Sigmoid colon (tissue), 6 donors: ENCODE measurements at regions not wholly inside any gene's neighbourhood (a gene's known extent, or its start where the extent isn't known, plus 50 kb on each side); places are given as distances from the start of the nearest gene placed in this dataset.
"Not testable (repeated sequence)": the region's sequence is repeated elsewhere in the genome, so short reads cannot be mapped to it uniquely, and the experiment has no call there.

Experiments
- DNase-seq: peaks from one replicate; pipeline ENCODE4 v3.0.0-alpha.2; 2019
- H3K27ac ChIP-seq, 4 donors: fragments of 200-600 bp; sonication (generic); one replicate each; pipeline ENCODE4 v1.5.1; 2016 to 2019; ENCODE audit warnings: mild to moderate bottlenecking in 1 of 4
- H3K27me3 ChIP-seq, 3 donors: fragments of 200-600 bp; sonication (generic); one replicate each; pipeline ENCODE4 v1.5.1; 2019; ENCODE audit warnings: mild to moderate bottlenecking in 1 of 3
- H3K36me3 ChIP-seq, 4 donors: fragments of 200-600 bp; sonication (generic); one replicate each; pipeline ENCODE4 v1.5.1; 2016 to 2019
- H3K4me1 ChIP-seq, 4 donors: fragments of 200-600 bp; sonication (generic); one replicate each; pipeline ENCODE4 v1.5.1; 2017 to 2019
- H3K4me3 ChIP-seq, 4 donors: fragments of 200-600 bp; sonication (generic); one replicate each; pipeline ENCODE4 v1.5.1; 2017 to 2019; ENCODE audit warnings: mild to moderate bottlenecking in 2 of 4, moderate library complexity in 1 of 4
- H3K9me3 ChIP-seq, 4 donors: fragments of 200-600 bp in 3 of 4; sonication (generic) in 3 of 4; one replicate each; pipeline versions ENCODE4 v1.5.1 to v1.6.1; 2013 to 2019
- CTCF ChIP-seq, 4 experiments: fragments of 450-650 bp in 3 of 4; fragments of 200-600 bp in 1 of 4; IDR thresholded peaks; one replicate each; pipeline ENCODE4 v1.5.1; 2016 to 2019; ENCODE audit warnings: antibody characterized with exemption in 4 of 4, mild to moderate bottlenecking in 3 of 4, moderate library complexity in 2 of 4
- EP300 ChIP-seq, 4 donors: sonication (generic); formaldehyde crosslinking; IDR thresholded peaks; one replicate each; pipeline ENCODE4 v1.6.1; 2017; ENCODE audit warnings: antibody characterized with exemption in 4 of 4
- POLR2A ChIP-seq, 2 donors: fragments of 450-650 bp; IDR thresholded peaks; one replicate each; pipeline ENCODE4 v1.6.1; 2016; ENCODE audit warnings: antibody characterized with exemption in 2 of 2, mild to moderate bottlenecking in 2 of 2, moderate library complexity in 2 of 2
- POLR2AphosphoS5 ChIP-seq, 4 donors: sonication (generic); formaldehyde crosslinking; IDR thresholded peaks; one replicate each; pipeline ENCODE4 v1.6.1; 2017; ENCODE audit warnings: antibody characterized with exemption in 4 of 4
- WGBS, 2 donors: extraction: QIAGEN DNeasy Blood & Tissue Kit; methylation state at CpG; one replicate each; pipeline ENCODE4 v1.1.7; 2013; 5-methylcytosine and 5-hydroxymethylcytosine counted together
- intact Hi-C: fragments of 100-400 bp; cut with DNase I; formaldehyde crosslinking; loops from one replicate; pipeline ENCODE4 v1.15.1; 2023
- donor health status: healthy with polysubstance abuse.
- donor health status: healthy.

GRCh38 chr6:27797960-27798359, 114.2 kb downstream of the OR2B2 start:
- 87 to 93% methylated on average over 1 of the region's 1 CpG for WGBS, 2 donors
- DNase-seq: no peak
- intact Hi-C loops: loop anchor here (5.0 kb wide), 1 partner anchor 281 kb away; no protein-coding TSS in a partner anchor
- Histone ChIP-seq H3K4me3 (no peak overlapping the region), H3K4me1 (peaks cover 0 to 1% (median 0%) of the 10 kb centered on the region in 4 donors), H3K36me3 (no peaks in the 10 kb centered on the region), H3K27me3 (peaks cover 0 to 12% (median 11%) of the 10 kb centered on the region in 3 donors), H3K9me3 (no peaks in the 10 kb centered on the region), H3K27ac (no peak overlapping the region)
- no peak for TF ChIP-seq POLR2AphosphoS5 (IDR thresholded peaks at IDR 0.05)
- TF ChIP-seq EP300 (IDR thresholded peaks at IDR 0.05): no peak
- no peak for TF ChIP-seq CTCF (IDR thresholded peaks at IDR 0.05)
- TF ChIP-seq POLR2A (IDR thresholded peaks at IDR 0.05): no peak

DNA sequence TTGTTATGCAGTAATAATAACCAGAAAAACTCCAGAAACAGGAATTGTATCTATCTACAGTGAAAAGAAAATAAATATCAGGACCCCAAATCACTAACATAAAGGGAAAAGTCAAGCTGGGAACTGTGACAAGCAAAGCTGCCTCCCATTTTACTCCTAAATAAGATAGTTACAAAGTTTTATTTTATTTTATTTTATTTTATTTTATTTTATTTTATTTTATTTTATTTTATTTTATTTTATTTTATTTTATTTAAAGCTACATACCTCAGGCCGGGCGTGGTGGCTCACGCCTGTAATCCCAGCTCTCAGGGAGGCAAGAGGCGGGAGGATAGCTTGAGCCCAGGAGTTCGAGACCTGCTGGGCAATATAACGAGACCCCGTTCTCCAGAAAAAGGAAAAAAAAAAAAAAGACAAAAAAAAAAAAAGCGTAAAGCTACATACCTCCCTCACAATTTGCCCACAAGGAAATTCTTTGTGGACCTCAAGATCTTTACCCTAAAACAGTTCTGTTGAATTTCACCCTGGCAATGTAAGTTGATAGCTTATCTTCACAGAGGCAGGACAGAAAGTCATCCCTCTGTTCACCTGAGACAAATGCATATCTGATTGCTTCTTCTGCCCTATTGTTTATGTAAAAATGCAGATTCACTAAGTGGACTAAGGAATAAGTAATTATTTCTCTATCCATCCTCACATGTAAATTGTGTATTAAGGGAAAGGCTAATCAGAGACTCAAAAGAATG, 115.3 kb downstream of the OR2B2 start:
- H3K9me3 ChIP-seq, H3K27ac ChIP-seq, H3K4me3 ChIP-seq, DNase-seq, H3K4me1 ChIP-seq, H3K36me3 ChIP-seq: not testable (repeated sequence)
- intact Hi-C loops: loop anchor here (5.0 kb wide), 1 partner anchor 280 kb away; no protein-coding TSS in a partner anchor
- 86 to 93% methylated on average over 8 of the region's 8 CpGs for WGBS, 2 donors
- H3K27me3 ChIP-seq: peaks cover 0 to 12% (median 11%) of the 10 kb centered on the region in 3 donors

DNA sequence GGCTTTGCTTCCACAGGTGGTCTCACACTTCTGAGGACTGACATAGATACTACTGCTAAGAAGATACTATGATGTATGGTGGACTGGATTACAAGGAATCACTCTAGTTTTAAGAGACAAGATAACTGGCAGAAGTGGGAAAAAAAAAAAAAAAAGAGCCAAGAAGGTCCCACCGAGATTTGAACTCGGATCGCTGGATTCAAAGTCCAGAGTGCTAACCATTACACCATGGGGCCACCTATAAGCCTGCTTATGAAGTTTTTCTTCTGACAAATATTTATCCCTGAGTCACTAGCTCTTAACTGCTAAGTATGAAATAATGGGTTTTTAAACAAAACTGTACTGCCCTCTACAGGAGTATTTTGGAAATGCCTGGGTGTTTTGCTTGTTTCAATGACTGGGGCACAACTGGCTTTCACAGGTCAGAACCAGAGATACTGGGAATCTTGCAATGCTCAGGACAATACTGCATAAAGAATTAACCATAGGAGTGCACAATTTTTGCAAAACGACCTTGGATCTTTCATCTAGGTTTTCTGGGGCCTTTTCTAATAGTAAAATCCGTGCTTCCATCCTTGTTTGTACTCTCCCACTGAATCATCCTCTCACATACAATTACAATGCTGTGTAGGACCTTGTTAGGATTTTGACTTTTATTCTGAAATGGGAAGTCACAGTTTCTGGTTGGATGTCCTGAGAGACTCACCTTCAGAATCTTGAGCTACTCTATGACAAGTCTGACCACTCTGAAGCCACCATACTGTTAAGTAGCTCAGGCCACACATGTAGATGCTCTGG, 116.3 kb downstream of the OR2B2 start:
- intact Hi-C loops: loop anchor here (5.0 kb wide), 1 partner anchor 279 kb away; no protein-coding TSS in a partner anchor

GRCh38 chr6:27791182-27791943, 120.8 kb downstream of the OR2B2 start:
- intact Hi-C loops: loop anchor here (2.0 kb wide), 1 partner anchor 19 kb away; no protein-coding TSS in a partner anchor
- TF ChIP-seq POLR2AphosphoS5 (IDR thresholded peaks at IDR 0.05) (no peak), EP300 (IDR thresholded peaks at IDR 0.05) (no peak), POLR2A (IDR thresholded peaks at IDR 0.05) (no peak), CTCF (IDR thresholded peaks at IDR 0.05) (no peak)
- WGBS, 2 donors: 14 to 54% methylated on average over 22 of the region's 22 CpGs
- Histone ChIP-seq H3K9me3 (no peaks in the 10 kb centered on the region), H3K27me3 (peaks cover 0 to 15% (median 0%) of the 10 kb centered on the region in 3 donors), H3K4me3 (peak overlapping the region; percentile 29 to 47 (median 43)), H3K27ac (peak overlapping the region; percentile 28 to 49 (median 41)), H3K36me3 (no peaks in the 10 kb centered on the region), H3K4me1 (peaks cover 0 to 18% (median 12%) of the 10 kb centered on the region in 4 donors)
- DNase-seq: peak; percentile 80

More for the DNA sequence above, 116.3 kb downstream of the OR2B2 start:
- Histone ChIP-seq H3K9me3 (no peaks in the 10 kb centered on the region), H3K27ac (no peak overlapping the region), H3K36me3 (no peaks in the 10 kb centered on the region), H3K27me3 (peaks cover 0 to 15% (median 5%) of the 10 kb centered on the region in 3 donors), H3K4me3 (no peak overlapping the region), H3K4me1 (peaks cover 0 to 18% (median 12%) of the 10 kb centered on the region in 4 donors)
- TF ChIP-seq CTCF (IDR thresholded peaks at IDR 0.05) (peak; percentile 37 to 83 (median 77)), EP300 (IDR thresholded peaks at IDR 0.05) (no peak)
- WGBS, 2 donors: 1 to 9% methylated on average over 5 of the region's 5 CpGs
- no peak for DNase-seq

GRCh38 chr6:27788376-27788775, 123.8 kb downstream of the OR2B2 start:
- DNase-seq, H3K9me3 ChIP-seq, intact Hi-C loops, H3K27ac ChIP-seq, H3K36me3 ChIP-seq, H3K4me3 ChIP-seq: not testable (repeated sequence)
- peaks cover 0 to 15% (median 0%) of the 10 kb centered on the region in 3 donors for H3K27me3 ChIP-seq
- WGBS, 2 donors: 95 to 96% methylated on average over 17 of the region's 17 CpGs
- H3K4me1 ChIP-seq: peaks cover 0 to 18% (median 12%) of the 10 kb centered on the region in 4 donors
